ENCODE measurements at regions not wholly inside any gene's neighbourhood (a gene's known extent, or its start where the extent isn't known, plus 50 kb on each side); places are given as distances from the start of the nearest gene placed in this dataset.

DNA sequence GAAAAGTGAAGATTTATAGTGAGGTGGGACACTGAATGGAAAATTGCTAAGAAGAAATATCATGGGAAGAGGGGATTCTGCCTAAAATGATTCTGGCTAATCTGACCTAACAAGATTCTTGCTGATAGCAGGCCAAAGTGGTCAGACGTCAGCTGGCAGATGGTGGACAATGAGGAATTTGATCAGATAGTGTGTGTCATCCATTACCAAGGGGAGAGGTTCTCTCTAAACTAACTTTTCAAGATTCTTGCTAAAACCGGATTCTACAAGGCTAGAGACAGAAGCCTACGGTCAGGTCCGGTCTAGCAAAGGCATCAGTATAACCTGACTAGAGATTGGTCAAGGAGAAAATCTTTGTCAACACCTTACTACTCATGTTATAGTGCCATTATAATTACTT lies 306.0 kb downstream of the ZNF608 start:
- H3K27me3 Mint-ChIP-seq = no peaks in the 10 kb centered on the region
- H3K36me3 ChIP-seq (replicated peaks in 1 of 2; ENCODE audit: control extremely low read depth in 1 of 2, control insufficient read depth in 1 of 2, extremely low read depth in 1 of 2, insufficient read depth in 2 of 2, low read length in 1 of 2) = no peaks in the 10 kb centered on the region
- peaks cover 0 to 3% (median 0%) of the 10 kb centered on the region in 3 donors for H3K9me3 ChIP-seq (ENCODE audit: control extremely low read depth in 1 of 3, control insufficient read depth in 2 of 3, insufficient read depth in 1 of 3, low read length in 2 of 3)
- TF ChIP-seq CTCF (IDR thresholded peaks at IDR 0.05) (no peak), EZH2 (IDR thresholded peaks at IDR 0.05; ENCODE audit: borderline replicate concordance, insufficient read depth, low read depth, low read length, poor library complexity, severe bottlenecking) (no peak)
- H2AFZ ChIP-seq (ENCODE audit: insufficient read depth, low read depth, low read length, poor library complexity, severe bottlenecking) = no peak overlapping the region
- H3K79me2 ChIP-seq (ENCODE audit: control insufficient read depth, insufficient read depth, low read length) = no peaks in the 10 kb centered on the region
- no peaks in the 10 kb centered on the region for H4K20me1 ChIP-seq (ENCODE audit: control insufficient read depth, insufficient read depth, low read length, poor library complexity, severe bottlenecking)
- H3K4me3 Mint-ChIP-seq = no peak overlapping the region
- no CpG with 5 or more reads among the region's 4 CpGs for WGBS (ENCODE audit: insufficient coverage)
- peaks cover 12 to 21% of the 10 kb centered on the region in 2 donors for H3K4me1 ChIP-seq (ENCODE audit: control insufficient read depth in 2 of 2, insufficient read depth in 2 of 2, low read length in 2 of 2)
- intact Hi-C loops (cut with micrococcal nuclease) = no loop called here
- H3K4me3 ChIP-seq (ENCODE audit: control extremely low read depth in 1 of 5, extremely low read depth in 1 of 5, insufficient read depth in 1 of 5, low read depth in 2 of 5, low read length in 4 of 5) = no peak overlapping the region
- ATAC-seq (ENCODE audit: low read depth) (no peak), DNase-seq (no peak)
- H3K27ac ChIP-seq (ENCODE audit: low read length in 2 of 2) = no peak overlapping the region
- H3K9me3 Mint-ChIP-seq (ENCODE audit: insufficient read depth) = no peaks in the 10 kb centered on the region
- peaks cover 18% of the 10 kb centered on the region for H3K4me1 Mint-ChIP-seq
- POLR2A ChIA-PET = no interaction called here
- no peak overlapping the region for H3K27ac Mint-ChIP-seq
- CTCF ChIA-PET = no interaction called here
- H3K4me2 ChIP-seq (replicated peaks; ENCODE audit: low read depth, low read length, poor library complexity, severe bottlenecking) = no peak overlapping the region
- H3K9ac ChIP-seq (ENCODE audit: low read length) = no peak overlapping the region
- no peaks in the 10 kb centered on the region for H3K27me3 ChIP-seq (replicated peaks in 1 of 4; ENCODE audit: control extremely low read depth in 1 of 4, control insufficient read depth in 3 of 4, insufficient read depth in 4 of 4, low read length in 3 of 4)

DNA sequence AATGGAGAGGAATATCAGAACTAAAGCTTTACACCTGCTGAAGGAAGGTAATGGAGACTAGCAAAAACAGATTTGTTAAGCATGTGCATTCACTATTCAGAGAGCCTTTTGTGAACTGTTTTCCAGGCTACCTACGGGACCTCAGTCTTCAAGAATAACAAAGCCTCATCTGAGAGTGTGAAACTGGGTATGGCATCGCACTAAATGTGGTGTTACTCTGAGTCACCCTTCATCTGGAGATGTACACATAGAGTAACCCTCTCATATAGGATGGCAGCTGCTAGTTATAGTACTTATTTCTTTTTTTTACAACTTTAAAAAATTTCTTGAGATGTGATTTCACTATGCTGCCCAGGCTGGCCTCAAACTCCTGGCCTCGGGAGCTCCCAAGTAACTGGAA lies 306.8 kb downstream of the ZNF608 start:
- peaks cover 12 to 18% of the 10 kb centered on the region in 2 donors for H3K4me1 ChIP-seq (ENCODE audit: control insufficient read depth in 2 of 2, insufficient read depth in 2 of 2, low read length in 2 of 2)
- WGBS (ENCODE audit: insufficient coverage) = no CpG with 5 or more reads among the region's 3 CpGs
- DNase-seq (no peak), ATAC-seq (ENCODE audit: low read depth) (no peak)
- H3K27ac ChIP-seq (ENCODE audit: low read length in 2 of 2) = no peak overlapping the region
- no peak overlapping the region for H3K9ac ChIP-seq (ENCODE audit: low read length)
- no peak overlapping the region for H3K4me3 ChIP-seq (ENCODE audit: control extremely low read depth in 1 of 5, extremely low read depth in 1 of 5, insufficient read depth in 1 of 5, low read depth in 2 of 5, low read length in 4 of 5)
- no peaks in the 10 kb centered on the region for H3K79me2 ChIP-seq (ENCODE audit: control insufficient read depth, insufficient read depth, low read length)
- peaks cover 0 to 3% (median 0%) of the 10 kb centered on the region in 3 donors for H3K9me3 ChIP-seq (ENCODE audit: control extremely low read depth in 1 of 3, control insufficient read depth in 2 of 3, insufficient read depth in 1 of 3, low read length in 2 of 3)
- intact Hi-C loops (cut with micrococcal nuclease) = no loop called here
- H3K4me1 Mint-ChIP-seq = peaks cover 15% of the 10 kb centered on the region
- ChIA-PET CTCF (interaction anchor here (0.8 to 1.0 kb wide), 3 partner anchors 10 to 137 kb away, joined by 3 read pairs; no protein-coding TSS in a partner anchor), POLR2A (no interaction called here)
- H3K4me3 Mint-ChIP-seq = no peak overlapping the region
- no peak overlapping the region for H3K27ac Mint-ChIP-seq
- no peaks in the 10 kb centered on the region for H3K27me3 Mint-ChIP-seq
- H2AFZ ChIP-seq (ENCODE audit: insufficient read depth, low read depth, low read length, poor library complexity, severe bottlenecking) = no peak overlapping the region
- H3K9me3 Mint-ChIP-seq (ENCODE audit: insufficient read depth) = no peaks in the 10 kb centered on the region
- no peaks in the 10 kb centered on the region for H3K36me3 ChIP-seq (replicated peaks in 1 of 2; ENCODE audit: control extremely low read depth in 1 of 2, control insufficient read depth in 1 of 2, extremely low read depth in 1 of 2, insufficient read depth in 2 of 2, low read length in 1 of 2)
- H3K27me3 ChIP-seq (replicated peaks in 1 of 4; ENCODE audit: control extremely low read depth in 1 of 4, control insufficient read depth in 3 of 4, insufficient read depth in 4 of 4, low read length in 3 of 4) = no peaks in the 10 kb centered on the region
- no peaks in the 10 kb centered on the region for H4K20me1 ChIP-seq (ENCODE audit: control insufficient read depth, insufficient read depth, low read length, poor library complexity, severe bottlenecking)
- TF ChIP-seq CTCF (IDR thresholded peaks at IDR 0.05) = no peak
- TF ChIP-seq EZH2 (IDR thresholded peaks at IDR 0.05; ENCODE audit: borderline replicate concordance, insufficient read depth, low read depth, low read length, poor library complexity, severe bottlenecking) = no peak
- no peak overlapping the region for H3K4me2 ChIP-seq (replicated peaks; ENCODE audit: low read depth, low read length, poor library complexity, severe bottlenecking)
